ENCODE measurements at regions not wholly inside any gene's neighbourhood (a gene's known extent, or its start where the extent isn't known, plus 50 kb on each side); places are given as distances from the start of the nearest gene placed in this dataset.

GRCh38 chr10:4338768-4339167, 487.2 kb upstream of the AKR1E2 start:
- TF ChIP-seq, protein P1, sequence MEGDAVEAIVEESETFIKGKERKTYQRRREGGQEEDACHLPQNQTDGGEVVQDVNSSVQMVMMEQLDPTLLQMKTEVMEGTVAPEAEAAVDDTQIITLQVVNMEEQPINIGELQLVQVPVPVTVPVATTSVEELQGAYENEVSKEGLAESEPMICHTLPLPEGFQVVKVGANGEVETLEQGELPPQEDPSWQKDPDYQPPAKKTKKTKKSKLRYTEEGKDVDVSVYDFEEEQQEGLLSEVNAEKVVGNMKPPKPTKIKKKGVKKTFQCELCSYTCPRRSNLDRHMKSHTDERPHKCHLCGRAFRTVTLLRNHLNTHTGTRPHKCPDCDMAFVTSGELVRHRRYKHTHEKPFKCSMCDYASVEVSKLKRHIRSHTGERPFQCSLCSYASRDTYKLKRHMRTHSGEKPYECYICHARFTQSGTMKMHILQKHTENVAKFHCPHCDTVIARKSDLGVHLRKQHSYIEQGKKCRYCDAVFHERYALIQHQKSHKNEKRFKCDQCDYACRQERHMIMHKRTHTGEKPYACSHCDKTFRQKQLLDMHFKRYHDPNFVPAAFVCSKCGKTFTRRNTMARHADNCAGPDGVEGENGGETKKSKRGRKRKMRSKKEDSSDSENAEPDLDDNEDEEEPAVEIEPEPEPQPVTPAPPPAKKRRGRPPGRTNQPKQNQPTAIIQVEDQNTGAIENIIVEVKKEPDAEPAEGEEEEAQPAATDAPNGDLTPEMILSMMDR (IDR thresholded peaks at IDR 0.05; ENCODE audit: poor library complexity): no peak
- TF ChIP-seq EZH2 (IDR thresholded peaks at IDR 0.05; ENCODE audit: borderline replicate concordance) (no peak), EZH2phosphoT487 (IDR thresholded peaks at IDR 0.05; ENCODE audit: low read depth, severe bottlenecking, unreplicated experiment) (no peak)
